Activated T-cell treated with anti-CD3 and anti-CD28 coated beads, Interleukin-2, amount 50 U/mL, for 1 hour (primary cell): ENCODE measurements at regions not wholly inside any gene's neighbourhood (a gene's known extent, or its start where the extent isn't known, plus 50 kb on each side); places are given as distances from the start of the nearest gene placed in this dataset.
"Not testable (repeated sequence)": the region's sequence is repeated elsewhere in the genome, so short reads cannot be mapped to it uniquely, and the experiment has no call there.

Experiments
- DNase-seq: peaks from one replicate; pipeline ENCODE4 v3.0.0-alpha.2; 2020

DNA sequence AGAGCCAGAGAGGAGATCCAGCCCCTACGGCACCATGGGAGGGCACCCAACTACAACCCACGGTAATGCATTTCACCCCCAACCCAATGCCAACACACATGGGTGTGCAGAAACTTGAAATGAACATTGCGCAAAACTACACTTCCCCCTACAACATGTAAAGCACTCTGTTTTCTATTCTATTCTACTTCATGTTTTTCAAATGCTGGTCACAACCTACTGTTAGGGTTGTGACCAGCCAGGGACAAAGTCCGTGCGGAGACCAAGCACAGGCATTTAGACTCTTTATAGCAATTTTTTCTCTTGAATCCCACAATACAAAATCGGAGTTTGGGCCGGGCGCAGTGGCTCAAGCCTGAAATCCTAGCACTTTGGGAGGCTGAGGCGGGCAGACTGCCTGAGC is 90.6 kb downstream of the MRPL14 start:
- DNase-seq: no peak

GRCh38 chr6:44036196-44036595 is 91.1 kb downstream of the MRPL14 start:
- DNase-seq: no peak

DNA sequence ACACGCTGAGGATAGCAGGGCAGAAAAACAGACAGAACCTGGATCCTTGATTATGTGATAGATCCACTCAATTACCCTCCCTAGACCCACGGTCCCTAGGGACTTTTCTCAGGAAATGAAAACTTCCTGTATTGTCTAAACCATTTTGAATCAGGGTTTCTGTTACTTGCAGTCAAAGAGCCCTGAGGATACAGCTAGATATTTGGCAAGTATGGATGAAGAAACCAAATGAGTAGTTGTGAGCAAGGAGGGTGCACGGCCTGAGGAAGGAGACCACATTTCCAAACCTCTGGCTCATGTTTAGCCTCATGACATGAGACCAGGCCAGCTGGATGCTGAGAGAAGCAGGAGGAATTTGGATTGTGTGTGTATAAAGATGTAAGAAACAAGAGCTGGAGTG is 91.6 kb downstream of the MRPL14 start:
- DNase-seq: no peak

GRCh38 chr6:44034931-44035345 is 92.3 kb downstream of the MRPL14 start:
- DNase-seq: no peak

DNA sequence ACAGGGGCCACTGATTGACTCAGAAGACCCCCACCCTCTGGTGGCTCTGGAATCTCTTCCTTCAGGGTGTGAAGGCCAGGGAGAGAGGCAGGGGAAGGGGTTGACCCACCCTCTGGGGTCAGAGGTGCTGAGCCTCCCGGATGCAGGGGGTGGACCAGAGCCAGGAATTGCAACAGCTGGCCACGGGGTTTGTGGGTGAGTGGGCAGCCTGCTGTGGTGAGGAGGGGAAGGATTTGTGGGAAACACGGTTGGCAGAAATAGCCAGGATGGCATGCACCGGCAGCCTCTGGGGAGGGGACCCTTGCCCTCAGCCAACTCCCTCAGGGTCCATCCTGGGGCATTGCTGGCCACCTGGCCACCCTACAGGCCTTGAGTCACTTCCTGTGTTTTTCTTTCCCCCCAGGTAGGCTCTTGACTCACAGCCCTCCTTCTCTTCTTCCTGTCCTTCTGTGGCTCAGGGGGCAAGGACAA is 92.8 kb downstream of the MRPL14 start:
- no peak for DNase-seq

DNA sequence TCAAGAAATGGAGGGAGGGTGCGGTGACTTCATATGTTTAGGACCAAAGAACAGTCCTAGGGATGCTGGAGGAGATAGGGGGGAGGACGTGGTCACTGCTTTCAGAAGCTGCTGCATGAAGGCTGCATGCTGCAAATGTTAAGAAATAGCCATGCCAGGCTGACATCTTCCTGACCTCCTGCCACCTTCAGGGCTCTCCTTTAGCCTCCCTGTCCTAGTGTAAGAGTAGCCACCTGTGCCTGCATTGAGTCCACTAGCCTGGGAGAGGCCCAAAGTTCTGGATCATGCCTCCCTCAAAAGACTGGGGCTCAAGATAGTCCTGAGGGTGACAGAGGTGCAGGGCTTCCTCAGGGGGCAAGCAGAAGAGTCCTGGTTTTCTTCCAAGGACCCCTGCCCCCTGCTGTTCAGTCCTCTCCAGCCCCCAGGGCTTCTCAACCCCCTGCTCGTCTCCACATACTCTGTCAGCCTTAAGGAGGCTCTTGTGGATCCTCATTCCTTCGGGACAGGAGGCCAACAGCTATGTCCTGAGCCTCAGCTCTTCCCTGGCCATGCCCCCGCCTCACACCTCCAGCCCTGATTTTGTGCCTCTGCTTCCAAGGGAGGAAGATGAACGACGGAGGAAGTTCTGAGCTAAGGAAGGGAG is 96.3 kb downstream of the MRPL14 start:
- no peak for DNase-seq

DNA sequence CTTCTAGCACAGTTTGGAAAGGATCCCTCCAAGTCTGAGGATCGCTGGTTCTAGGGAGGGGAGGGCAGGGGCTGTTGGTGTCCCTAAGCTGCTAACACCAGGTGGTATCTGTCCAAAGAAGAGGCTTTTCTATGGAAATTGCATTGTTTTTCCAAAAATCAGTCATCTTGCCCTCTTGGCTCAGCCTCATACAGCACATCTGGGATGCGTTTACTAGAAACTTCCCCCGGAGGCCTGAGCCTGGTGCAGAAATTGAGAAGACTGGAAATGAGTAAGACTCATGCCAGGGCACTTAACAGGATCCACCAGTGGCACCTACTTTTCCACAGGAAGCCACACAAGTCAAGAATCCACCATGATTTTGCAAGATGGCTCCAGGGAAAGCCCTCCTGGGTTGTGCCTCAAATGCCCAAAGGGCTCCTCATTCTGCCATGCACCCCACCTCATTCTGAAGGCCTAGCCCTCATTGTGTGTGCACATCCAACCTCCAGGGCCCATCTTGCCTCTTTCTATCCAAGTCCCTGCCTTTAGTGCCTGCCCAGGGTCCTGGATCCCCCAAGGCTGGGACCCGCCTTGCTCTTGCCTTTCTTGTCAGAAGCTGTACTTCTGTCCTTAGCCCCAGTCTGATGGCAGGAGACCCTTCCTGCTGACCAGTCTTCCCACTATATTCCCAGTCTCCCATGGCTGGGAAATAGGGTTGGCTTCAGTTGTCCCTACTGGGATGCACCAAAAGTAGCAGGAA is 97.6 kb downstream of the MRPL14 start:
- no peak for DNase-seq

DNA sequence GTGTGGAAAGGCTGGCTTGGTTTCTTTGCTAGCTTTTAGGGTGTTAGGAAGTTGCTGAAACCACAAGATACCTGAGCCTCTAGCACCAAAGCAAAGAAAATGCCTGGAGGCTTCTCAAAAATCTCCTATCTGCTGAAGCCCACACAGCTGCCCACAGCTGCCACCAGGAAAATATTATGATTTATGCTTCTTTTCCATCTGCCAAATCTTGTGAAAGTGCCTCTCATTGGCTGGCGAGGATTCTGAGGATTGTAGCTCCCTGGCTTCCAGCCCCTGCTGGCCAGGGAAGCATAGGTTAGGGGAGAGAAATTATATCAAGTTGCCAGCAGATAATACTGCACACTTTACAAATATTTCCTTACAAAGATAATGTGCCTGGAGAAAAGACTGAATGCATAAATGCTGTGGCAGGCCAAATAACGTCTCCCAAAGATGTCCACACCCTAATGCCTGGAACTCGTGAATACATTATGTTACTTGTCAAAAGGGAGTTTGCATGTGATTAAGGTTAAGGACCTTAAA is 98.4 kb downstream of the MRPL14 start:
- no peak for DNase-seq

- DNase-seq: no peak
These were observed 102.0 kb downstream of the MRPL14 start for GRCh38 chr6:44025226-44025625.

GRCh38 chr6:44024574-44025219 is 102.6 kb downstream of the MRPL14 start:
- no peak for DNase-seq

DNA sequence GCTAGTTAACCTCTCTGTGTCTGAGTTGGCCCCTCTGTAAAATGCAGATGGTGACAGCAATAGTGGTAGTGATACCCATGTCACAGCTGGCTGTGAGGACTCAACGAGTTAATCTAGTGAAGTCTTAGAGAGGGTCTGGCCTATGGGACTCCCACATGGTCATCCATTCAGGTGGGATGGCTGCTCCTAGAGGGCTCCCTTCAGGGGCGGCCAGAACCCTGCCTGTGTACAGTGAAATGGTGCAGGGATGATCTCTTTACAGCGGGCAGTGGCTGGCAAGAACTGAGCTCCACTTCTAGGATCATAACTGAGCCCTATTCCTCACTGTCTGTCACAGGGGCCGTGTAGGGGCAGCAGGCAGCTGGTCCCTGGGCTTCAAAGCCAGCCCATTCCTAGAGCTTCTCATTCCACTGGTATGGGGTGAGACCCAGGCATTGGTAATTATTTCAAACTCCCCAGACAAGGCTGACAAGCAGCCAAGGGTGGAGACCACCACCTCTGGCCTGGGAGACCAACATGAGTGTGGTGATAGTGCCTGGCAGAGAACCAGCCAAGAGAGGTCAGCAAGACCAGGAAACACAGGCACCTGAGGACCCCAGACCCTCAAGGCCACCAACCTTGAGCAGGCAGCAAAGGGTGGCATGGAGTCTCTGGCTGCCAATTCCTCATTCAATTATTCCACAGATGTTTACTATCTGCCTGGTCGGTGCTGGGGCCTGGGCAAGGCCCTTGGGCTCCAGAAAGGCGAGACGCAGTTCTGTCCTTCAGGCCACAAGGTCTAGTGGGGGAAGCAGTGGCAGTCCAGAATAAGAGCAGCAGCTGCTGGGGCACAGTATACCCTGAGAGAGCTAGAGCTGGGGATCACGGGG is 103.4 kb downstream of the MRPL14 start:
- DNase-seq: no peak

- no peak for DNase-seq
These were observed 104.4 kb downstream of the MRPL14 start for GRCh38 chr6:44022671-44023352.

DNA sequence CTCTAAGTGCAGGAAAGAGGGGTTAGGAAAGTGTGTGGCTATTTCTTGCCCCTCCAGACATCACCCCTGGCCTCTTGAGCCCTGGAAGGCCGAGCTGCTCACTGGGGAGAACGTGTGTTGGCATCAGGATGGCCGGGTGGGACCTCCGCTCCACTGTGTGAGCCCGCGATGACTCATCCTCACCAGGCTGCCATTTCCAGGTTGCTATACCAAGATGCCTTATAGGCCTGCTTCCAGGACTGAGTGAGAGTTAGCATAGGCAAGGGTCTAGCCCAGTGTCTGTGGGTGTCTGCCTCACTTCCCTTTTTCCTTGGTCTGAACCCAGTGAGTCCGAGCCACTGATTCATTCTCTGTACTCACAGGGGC is 105.0 kb downstream of the MRPL14 start:
- DNase-seq: no peak

DNA sequence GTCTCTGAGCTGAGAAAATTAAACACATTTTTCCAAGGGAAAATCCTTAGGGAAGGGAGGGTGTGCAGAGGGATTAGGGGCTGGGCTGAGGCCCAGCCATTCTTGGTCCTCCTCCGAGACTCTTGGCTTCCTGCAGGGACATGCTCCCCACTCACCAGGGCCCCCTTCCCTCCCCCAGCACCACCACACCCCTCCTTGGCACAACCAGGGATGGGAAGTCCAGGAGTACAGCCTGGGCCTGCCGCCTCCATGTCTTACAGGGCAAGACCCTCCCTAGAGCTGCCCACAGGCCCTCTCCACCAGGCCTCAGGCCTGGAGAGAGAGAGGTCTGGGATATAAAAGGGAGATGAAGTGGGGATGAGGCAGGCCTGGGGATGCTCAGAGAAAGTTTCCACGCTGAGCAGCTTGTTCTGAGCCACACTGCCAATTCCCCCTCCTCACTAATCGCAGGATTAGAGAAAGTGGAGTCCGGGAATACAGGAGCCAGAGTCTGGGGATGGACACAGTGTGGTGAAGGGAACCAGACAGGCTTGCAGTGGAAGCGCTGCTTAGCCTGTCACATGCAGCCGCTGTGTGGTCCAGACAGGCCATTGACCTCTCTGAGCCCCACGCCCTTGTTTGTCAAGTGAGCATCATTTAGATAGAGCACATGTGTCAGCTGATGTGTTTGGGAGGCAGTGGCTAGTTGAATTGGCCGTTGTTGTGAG is 105.5 kb downstream of the MRPL14 start:
- no peak for DNase-seq

DNA sequence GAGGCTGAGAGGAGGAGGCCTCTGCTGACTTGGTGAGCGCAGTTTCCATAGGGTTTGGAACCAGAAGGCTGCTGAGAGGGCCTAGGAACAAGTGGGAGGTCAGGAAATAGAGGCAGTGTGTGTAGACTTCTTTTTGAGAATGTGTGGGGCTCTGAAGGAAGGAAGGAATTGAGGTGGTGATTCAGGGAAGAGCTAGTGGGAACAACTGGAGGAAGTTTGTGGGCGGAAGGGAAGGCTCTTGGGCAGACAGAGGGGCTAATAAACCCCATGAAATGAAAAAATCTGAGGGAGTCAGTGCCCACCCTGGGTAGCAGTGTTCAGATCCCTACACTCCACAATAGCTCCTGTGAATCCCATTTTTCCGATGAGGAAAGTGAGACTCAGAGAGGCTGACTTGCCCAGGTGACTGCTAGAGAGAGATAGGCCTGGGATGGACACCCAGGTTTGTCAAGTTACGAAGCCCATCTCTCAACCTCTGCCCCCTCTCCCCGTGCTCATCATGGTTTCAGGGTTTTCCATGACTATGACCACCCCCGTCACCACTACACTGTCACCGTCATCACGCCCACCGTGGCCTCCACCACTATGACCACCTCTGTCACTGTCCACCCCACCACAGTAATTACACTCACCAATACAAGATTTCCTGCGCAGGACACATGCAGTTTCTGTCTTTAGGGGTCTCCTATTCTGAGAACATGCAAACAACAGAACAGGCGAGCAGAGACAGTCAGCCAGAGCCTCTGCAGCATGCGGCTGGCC is 106.4 kb downstream of the MRPL14 start:
- no peak for DNase-seq

DNA sequence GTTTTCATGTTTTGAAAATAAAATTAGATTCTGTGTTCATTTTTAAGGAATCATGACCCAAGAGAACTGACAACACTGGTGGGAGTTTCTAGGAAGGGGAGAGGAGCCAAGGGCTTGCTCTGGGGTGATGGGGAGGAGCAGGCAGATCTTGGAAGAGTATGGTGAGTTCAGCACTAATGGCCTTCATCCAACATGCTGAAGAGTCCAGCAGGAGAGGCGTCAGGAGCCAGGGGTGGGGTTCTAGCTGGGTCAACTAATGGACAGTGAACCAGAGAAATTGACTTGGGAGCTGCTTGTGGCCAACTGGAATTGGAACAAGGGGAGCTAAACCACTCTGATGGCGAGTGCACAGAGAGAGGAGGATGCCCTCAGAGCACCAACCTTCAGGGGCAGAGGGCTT is 107.1 kb downstream of the MRPL14 start:
- no peak for DNase-seq

GRCh38 chr6:44017307-44017706 is 109.9 kb downstream of the MRPL14 start:
- not testable (repeated sequence) for DNase-seq

- DNase-seq: no peak
These were observed 111.0 kb downstream of the MRPL14 start for GRCh38 chr6:44016131-44016870.

DNA sequence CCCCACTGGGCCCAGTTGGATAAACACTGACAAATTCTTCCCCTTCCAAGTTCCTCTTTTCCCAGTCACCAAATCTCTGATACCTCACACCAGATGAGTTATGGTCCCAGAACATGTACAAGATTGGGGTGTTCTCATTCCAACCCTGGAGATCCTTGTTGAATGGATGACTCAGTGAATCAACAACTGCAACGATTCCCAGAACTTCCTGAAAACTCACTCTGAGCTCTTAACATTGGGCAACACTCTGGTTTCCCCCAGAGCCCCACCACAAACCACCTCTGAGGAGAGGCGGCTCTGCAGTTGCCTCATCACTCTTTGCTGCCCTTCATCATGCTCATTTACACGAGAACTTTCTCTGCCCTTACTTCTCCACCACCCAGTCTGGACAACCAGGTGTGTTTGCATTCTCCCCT is 115.2 kb downstream of the MRPL14 start:
- no peak for DNase-seq

GRCh38 chr6:44011350-44011920 is 115.8 kb downstream of the MRPL14 start:
- DNase-seq: no peak
